ENCODE measurements at regions not wholly inside any gene's neighbourhood (a gene's known extent, or its start where the extent isn't known, plus 50 kb on each side); places are given as distances from the start of the nearest gene placed in this dataset.

DNA sequence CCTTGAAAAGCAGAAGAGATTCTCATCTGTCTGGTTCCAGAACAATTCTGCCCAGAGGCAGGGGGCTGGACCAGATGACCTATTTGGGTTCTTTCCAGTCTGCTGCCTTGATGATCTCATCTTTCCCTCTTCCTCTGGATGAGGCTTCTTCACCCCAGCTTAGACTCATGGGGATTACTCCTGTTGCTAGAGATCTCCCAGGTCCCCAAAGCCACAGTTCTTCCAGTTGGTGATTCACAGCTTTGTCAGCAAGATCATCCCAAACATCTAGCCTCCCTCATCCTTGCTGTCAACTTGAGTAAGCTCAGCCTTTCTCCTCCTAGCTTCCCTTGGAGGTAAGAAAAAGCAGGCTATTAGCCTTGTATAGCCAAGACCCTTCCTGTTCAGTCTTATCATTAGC is 64.2 kb upstream of the PJA1 start:
- Histone ChIP-seq H3K27me3 (ENCODE audit: insufficient read depth, low read depth) (no peaks in the 10 kb centered on the region), H3K4me3 (no peak overlapping the region), H3K79me2 (ENCODE audit: low read depth) (no peaks in the 10 kb centered on the region), H3K4me1 (replicated peaks; ENCODE audit: insufficient read depth) (no peaks in the 10 kb centered on the region), H3K4me2 (no peak overlapping the region), H4K20me1 (ENCODE audit: insufficient read depth) (no peaks in the 10 kb centered on the region), H3K27ac (no peak overlapping the region), H3F3A (ENCODE audit: insufficient read depth, low read depth) (no peaks in the 10 kb centered on the region), H3K9me3 (ENCODE audit: insufficient read depth, low read depth) (no peaks in the 10 kb centered on the region), H3K9me2 (ENCODE audit: insufficient read depth) (no peaks in the 10 kb centered on the region), H2AFZ (no peak overlapping the region), H3K36me3 (ENCODE audit: low read depth) (no peaks in the 10 kb centered on the region)
- ChIA-PET POLR2A (ENCODE audit: unreplicated experiment) (no interaction called here), CTCF (interaction anchor here (0.6 kb wide), 1 partner anchor 1084 kb away, joined by 3 read pairs; no protein-coding TSS in a partner anchor)
- no TSS peak for BruUV-seq (replicated peaks)
- TF ChIP-seq, protein P1, sequence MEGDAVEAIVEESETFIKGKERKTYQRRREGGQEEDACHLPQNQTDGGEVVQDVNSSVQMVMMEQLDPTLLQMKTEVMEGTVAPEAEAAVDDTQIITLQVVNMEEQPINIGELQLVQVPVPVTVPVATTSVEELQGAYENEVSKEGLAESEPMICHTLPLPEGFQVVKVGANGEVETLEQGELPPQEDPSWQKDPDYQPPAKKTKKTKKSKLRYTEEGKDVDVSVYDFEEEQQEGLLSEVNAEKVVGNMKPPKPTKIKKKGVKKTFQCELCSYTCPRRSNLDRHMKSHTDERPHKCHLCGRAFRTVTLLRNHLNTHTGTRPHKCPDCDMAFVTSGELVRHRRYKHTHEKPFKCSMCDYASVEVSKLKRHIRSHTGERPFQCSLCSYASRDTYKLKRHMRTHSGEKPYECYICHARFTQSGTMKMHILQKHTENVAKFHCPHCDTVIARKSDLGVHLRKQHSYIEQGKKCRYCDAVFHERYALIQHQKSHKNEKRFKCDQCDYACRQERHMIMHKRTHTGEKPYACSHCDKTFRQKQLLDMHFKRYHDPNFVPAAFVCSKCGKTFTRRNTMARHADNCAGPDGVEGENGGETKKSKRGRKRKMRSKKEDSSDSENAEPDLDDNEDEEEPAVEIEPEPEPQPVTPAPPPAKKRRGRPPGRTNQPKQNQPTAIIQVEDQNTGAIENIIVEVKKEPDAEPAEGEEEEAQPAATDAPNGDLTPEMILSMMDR (conservative IDR thresholded peaks at IDR 0.05): no peak
- TF ChIP-seq EZH2 (IDR thresholded peaks at IDR 0.05; ENCODE audit: low read depth): no peak
- intact Hi-C loops (cut with micrococcal nuclease; ENCODE audit: unreplicated experiment): loop anchor here (10.0 kb wide), 2 partner anchors 55 to 165 kb away; no protein-coding TSS in a partner anchor
- DNase-seq: no peak

- Histone ChIP-seq H3F3A (ENCODE audit: insufficient read depth, low read depth) (no peaks in the 10 kb centered on the region), H3K27ac (no peak overlapping the region), H3K4me2 (no peak overlapping the region), H3K4me1 (replicated peaks; ENCODE audit: insufficient read depth) (no peaks in the 10 kb centered on the region), H3K4me3 (no peak overlapping the region), H3K9me2 (ENCODE audit: insufficient read depth) (no peaks in the 10 kb centered on the region), H3K9me3 (ENCODE audit: insufficient read depth, low read depth) (no peaks in the 10 kb centered on the region), H3K79me2 (ENCODE audit: low read depth) (no peaks in the 10 kb centered on the region), H3K27me3 (ENCODE audit: insufficient read depth, low read depth) (no peaks in the 10 kb centered on the region), H2AFZ (no peak overlapping the region), H3K36me3 (ENCODE audit: low read depth) (no peaks in the 10 kb centered on the region), H4K20me1 (ENCODE audit: insufficient read depth) (no peaks in the 10 kb centered on the region)
- intact Hi-C loops (cut with micrococcal nuclease; ENCODE audit: unreplicated experiment): loop anchor here (10.0 kb wide), 2 partner anchors 56 to 164 kb away; no protein-coding TSS in a partner anchor
- ChIA-PET CTCF (no interaction called here), POLR2A (ENCODE audit: unreplicated experiment) (no interaction called here)
- TF ChIP-seq, protein P1 (conservative IDR thresholded peaks at IDR 0.05): no peak
- TF ChIP-seq EZH2 (IDR thresholded peaks at IDR 0.05; ENCODE audit: low read depth): no peak
- DNase-seq: no peak
- no TSS peak for BruUV-seq (replicated peaks)
Observed at GRCh38 chrX:69228732-69229131, 63.5 kb upstream of the PJA1 start.

DNA sequence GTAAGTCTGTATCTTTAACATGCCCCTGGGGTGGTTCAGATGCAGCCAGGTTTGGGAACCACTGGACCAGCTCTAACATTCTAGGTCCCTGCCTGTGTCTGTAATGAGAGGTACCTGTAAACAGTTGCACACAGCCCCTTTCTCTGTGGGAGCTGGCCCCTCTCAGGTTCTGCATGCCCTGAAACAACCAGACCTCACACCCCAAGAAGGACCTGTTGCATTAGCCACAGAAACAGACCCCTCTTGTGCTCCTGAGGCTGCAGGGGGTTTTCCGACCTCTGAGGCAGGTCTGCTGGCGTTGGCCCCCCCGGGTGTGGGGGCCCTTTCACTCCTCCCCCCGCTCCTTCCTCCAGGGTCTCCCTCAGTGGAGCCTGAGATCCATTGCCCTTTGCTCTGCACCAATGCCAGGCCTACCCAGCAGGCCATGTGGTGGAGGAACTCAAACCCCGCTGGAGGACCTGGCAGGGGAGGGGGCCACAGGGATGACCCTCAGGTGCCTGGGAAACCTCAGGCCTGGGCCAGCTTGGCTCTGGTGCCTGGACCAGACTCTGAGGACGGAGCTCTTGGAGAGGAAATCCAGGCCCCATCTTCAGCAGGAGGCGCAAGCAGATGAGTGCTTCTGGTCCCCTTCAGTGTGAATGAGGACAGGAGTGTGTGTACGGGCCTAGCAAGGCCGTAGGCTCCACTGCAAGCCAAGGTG is 61.4 kb upstream of the PJA1 start:
- no TSS peak for BruUV-seq (replicated peaks)
- TF ChIP-seq, protein P1 (conservative IDR thresholded peaks at IDR 0.05): no peak
- no peak for TF ChIP-seq EZH2 (IDR thresholded peaks at IDR 0.05; ENCODE audit: low read depth)
- POLR2A ChIA-PET (ENCODE audit: unreplicated experiment): no interaction called here
- Histone ChIP-seq H3K9me3 (ENCODE audit: insufficient read depth, low read depth) (no peaks in the 10 kb centered on the region), H3K9me2 (ENCODE audit: insufficient read depth) (no peaks in the 10 kb centered on the region), H4K20me1 (ENCODE audit: insufficient read depth) (no peaks in the 10 kb centered on the region), H3K4me2 (no peak overlapping the region), H3F3A (ENCODE audit: insufficient read depth, low read depth) (no peaks in the 10 kb centered on the region), H3K79me2 (ENCODE audit: low read depth) (no peaks in the 10 kb centered on the region), H3K36me3 (ENCODE audit: low read depth) (no peaks in the 10 kb centered on the region), H3K27ac (no peak overlapping the region), H3K4me3 (no peak overlapping the region), H3K27me3 (ENCODE audit: insufficient read depth, low read depth) (no peaks in the 10 kb centered on the region), H2AFZ (no peak overlapping the region), H3K4me1 (replicated peaks; ENCODE audit: insufficient read depth) (no peaks in the 10 kb centered on the region)
- intact Hi-C loops (cut with micrococcal nuclease; ENCODE audit: unreplicated experiment): loop anchor here (10.0 kb wide), 2 partner anchors 58 to 162 kb away; no protein-coding TSS in a partner anchor
- CTCF ChIA-PET: no interaction called here
- no peak for DNase-seq

All from PC-9 (cell line).